Heart left ventricle (tissue), 16 donors: ENCODE measurements at regions not wholly inside any gene's neighbourhood (a gene's known extent, or its start where the extent isn't known, plus 50 kb on each side); places are given as distances from the start of the nearest gene placed in this dataset.

ENCODE experiments used
- ATAC-seq, 4 donors: fragments of 200-7000 bp; cut with Tn5 transposase; one replicate each; pipeline ENCODE4 v1.9.1; 2020 to 2022; ENCODE audit warnings: moderate library complexity in 4 of 4, mild to moderate bottlenecking in 3 of 4, moderate number of reproducible peaks in 1 of 4
- DNase-seq, 5 donors: peaks; one replicate each; pipeline ENCODE4 v3.0.0-alpha.2; 2020
- H3K27ac ChIP-seq, 12 donors: fragments of 200-600 bp; sonication (generic) in 4 of 12; one replicate each; pipeline versions ENCODE4 v1.5.0 to v1.8.0; 2016 to 2022; ENCODE audit warnings: mild to moderate bottlenecking in 2 of 12
- H3K27me3 ChIP-seq, 9 donors: fragments of 200-600 bp; sonication (generic) in 2 of 9; one replicate each; pipeline versions ENCODE4 v1.5.1 to v1.8.0; 2016 to 2022; ENCODE audit warnings: mild to moderate bottlenecking in 3 of 9
- H3K36me3 ChIP-seq, 9 donors: fragments of 200-600 bp; sonication (generic) in 2 of 9; one replicate each; pipeline versions ENCODE4 v1.5.0 to v1.8.0; 2018 to 2022; ENCODE audit warnings: mild to moderate bottlenecking in 2 of 9
- H3K4me1 ChIP-seq, 12 donors: fragments of 200-600 bp; sonication (generic) in 4 of 12; one replicate each; pipeline versions ENCODE4 v1.5.0 to v1.8.0; 2016 to 2022; ENCODE audit warnings: mild to moderate bottlenecking in 3 of 12
- H3K4me3 ChIP-seq, 12 donors: fragments of 200-600 bp; sonication (generic) in 4 of 12; one replicate each; pipeline versions ENCODE4 v1.5.0 to v1.8.0; 2017 to 2022; ENCODE audit warnings: mild to moderate bottlenecking in 9 of 12, moderate library complexity in 4 of 12
- H3K9me3 ChIP-seq, 12 donors: fragments of 200-600 bp; sonication (generic) in 4 of 12; one replicate each; pipeline versions ENCODE4 v1.5.0 to v1.8.0; 2016 to 2022; ENCODE audit warnings: mild to moderate bottlenecking in 1 of 12
- CTCF ChIP-seq, 12 donors: fragments of 200-600 bp; sonication (generic) in 4 of 12; IDR thresholded peaks; one replicate each; pipeline versions ENCODE4 v1.5.0 to v1.8.0; 2018 to 2022; ENCODE audit warnings: antibody characterized with exemption in 12 of 12, mild to moderate bottlenecking in 5 of 12
- POLR2A ChIP-seq, 2 donors: fragments of 450-650 bp; IDR thresholded peaks; one replicate each; pipeline ENCODE4 v1.6.1; 2017; ENCODE audit warnings: antibody characterized with exemption in 2 of 2, mild to moderate bottlenecking in 2 of 2, moderate library complexity in 2 of 2
- WGBS, 4 donors: extraction: QIAGEN DNeasy Blood & Tissue Kit in 2 of 4; methylation state at CpG; one replicate each; pipeline versions ENCODE4 v1.1.5 to v1.1.7; 2013 to 2018; 5-methylcytosine and 5-hydroxymethylcytosine counted together
- intact Hi-C, 10 donors: fragments of 100-400 bp; cut with DNase I; formaldehyde crosslinking; loops; one replicate each; pipeline versions ENCODE4 v1.11.1 to v1.14.2; 2022
- donor health status: ischemic (EF 13 %, LVEDD 7.1; RV severe dilation, severe dysfunction).
- donor health status: healthy with polysubstance abuse.
- donor health status: DM: no; HTN: yes; CAD: no.
- donor health status: DM: no; HTN: no; CAD: no.
- donor health status: ischemic (EF 25% LVEDD 6.9; RV normal size, moderate dysfunction).
- donor health status: ischemic (EF 25% LVEDD 5.7; RV mildly dilated, moderate dysfunction).
- donor health status: healthy.
- donor health status: DM: yes; HTN: yes; CAD: no.
- donor health status: ischemic (EF 35%, LVEDD 5.7; RV mildly dilated, moderate dysfunction).
- donor health status: nonischemic (EF 11% LVEDD 7.7; RV severe dilation, severe dysfunction).
- donor health status: DM: yes; HTN: yes; CAD: no.
- donor health status: PGD.
- donor health status: ischemic (EF 29% LVEDD 5.4; RV normal size, mild dysfunction).
- donor health status: nonischemic (EF 23%, LVEDD 6.1; RV moderate dilation, normal function).

- no peak overlapping the region for H3K4me3 ChIP-seq
- intact Hi-C loops = no loop called here
- no peak for TF ChIP-seq CTCF (IDR thresholded peaks at IDR 0.05)
- TF ChIP-seq POLR2A (IDR thresholded peaks at IDR 0.05) = no peak
- no peak for ATAC-seq
- H3K27ac ChIP-seq = no peak overlapping the region
- WGBS, 4 donors = 93 to 98% (median 93%) methylated on average over 3 of the region's 3 CpGs
- H3K4me1 ChIP-seq = no peaks in the 10 kb centered on the region
- H3K36me3 ChIP-seq = no peaks in the 10 kb centered on the region
- no peaks in the 10 kb centered on the region for H3K9me3 ChIP-seq
- H3K27me3 ChIP-seq = no peaks in the 10 kb centered on the region
- DNase-seq = no peak
Observed at GRCh38 chr12:77642246-77642645, 188.4 kb upstream of the NAV3 start.

GRCh38 chr12:77640356-77640755 lies 190.3 kb upstream of the NAV3 start:
- ATAC-seq = no peak
- intact Hi-C loops = no loop called here
- H3K27me3 ChIP-seq = no peaks in the 10 kb centered on the region
- H3K27ac ChIP-seq = no peak overlapping the region
- no peak overlapping the region for H3K4me3 ChIP-seq
- no peak for DNase-seq
- no peaks in the 10 kb centered on the region for H3K9me3 ChIP-seq
- TF ChIP-seq POLR2A (IDR thresholded peaks at IDR 0.05) (no peak), CTCF (IDR thresholded peaks at IDR 0.05) (no peak)
- H3K4me1 ChIP-seq = no peaks in the 10 kb centered on the region
- no peaks in the 10 kb centered on the region for H3K36me3 ChIP-seq

- Histone ChIP-seq H3K4me1 (no peaks in the 10 kb centered on the region), H3K27me3 (no peaks in the 10 kb centered on the region)
- 85 to 94% (median 91%) methylated on average over 1 of the region's 1 CpG for WGBS, 4 donors
Observed at GRCh38 chr12:77630790-77631445, 199.8 kb upstream of the NAV3 start.

GRCh38 chr12:77630344-77630743 lies 200.3 kb upstream of the NAV3 start:
- DNase-seq (no peak), ATAC-seq (no peak)
- Histone ChIP-seq H3K4me3 (no peak overlapping the region), H3K36me3 (no peaks in the 10 kb centered on the region), H3K27me3 (no peaks in the 10 kb centered on the region), H3K27ac (no peak overlapping the region), H3K4me1 (no peaks in the 10 kb centered on the region), H3K9me3 (peaks cover 0 to 23% (median 0%) of the 10 kb centered on the region in 12 donors)
- TF ChIP-seq POLR2A (IDR thresholded peaks at IDR 0.05) (no peak), CTCF (IDR thresholded peaks at IDR 0.05) (no peak)
- intact Hi-C loops = no loop called here
- 86 to 91% (median 88%) methylated on average over 3 of the region's 3 CpGs for WGBS, 4 donors

More at GRCh38 chr12:77630790-77631445, 199.8 kb upstream of the NAV3 start:
- no peak for TF ChIP-seq CTCF (IDR thresholded peaks at IDR 0.05)
- intact Hi-C loops = no loop called here
- H3K4me3 ChIP-seq = no peak overlapping the region
- ATAC-seq (no peak), DNase-seq (no peak)
- H3K27ac ChIP-seq = no peak overlapping the region
- no peaks in the 10 kb centered on the region for H3K36me3 ChIP-seq
- H3K9me3 ChIP-seq = peaks cover 0 to 17% (median 0%) of the 10 kb centered on the region in 12 donors
